HG02981 (cell line): ENCODE measurements at regions not wholly inside any gene's neighbourhood (a gene's known extent, or its start where the extent isn't known, plus 50 kb on each side); places are given as distances from the start of the nearest gene placed in this dataset.
"Not testable (repeated sequence)": the region's sequence is repeated elsewhere in the genome, so short reads cannot be mapped to it uniquely, and the experiment has no call there.

Experiments used
- ATAC-seq: cut with Tn5 transposase; IDR thresholded peaks from one replicate; pipeline ENCODE4 v1.9.1; 2021; ENCODE audit warnings: mild to moderate bottlenecking, moderate library complexity; ENCODE audit not compliant: unreplicated experiment

DNA sequence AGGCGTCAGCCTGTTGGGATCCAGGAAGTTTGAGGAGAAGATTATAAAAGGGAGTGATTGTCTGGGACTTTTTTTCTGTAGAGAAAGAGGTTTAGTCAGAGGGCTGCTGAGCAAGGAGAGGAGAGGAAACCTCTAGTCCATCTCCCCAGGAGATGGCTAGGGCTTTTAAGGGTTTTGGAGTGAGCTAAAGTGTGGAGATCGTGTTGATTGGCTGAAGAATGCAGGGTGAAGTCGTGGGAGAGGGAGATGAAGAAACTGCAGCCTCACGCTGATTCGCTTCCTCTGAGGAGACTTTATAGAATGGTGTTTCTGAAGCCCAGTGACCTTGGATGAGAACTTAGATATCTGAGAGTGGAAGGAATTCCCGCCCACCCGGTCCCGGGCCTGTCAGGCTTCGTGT lies 193.7 kb upstream of the PWP1 start:
- ATAC-seq = no peak

DNA sequence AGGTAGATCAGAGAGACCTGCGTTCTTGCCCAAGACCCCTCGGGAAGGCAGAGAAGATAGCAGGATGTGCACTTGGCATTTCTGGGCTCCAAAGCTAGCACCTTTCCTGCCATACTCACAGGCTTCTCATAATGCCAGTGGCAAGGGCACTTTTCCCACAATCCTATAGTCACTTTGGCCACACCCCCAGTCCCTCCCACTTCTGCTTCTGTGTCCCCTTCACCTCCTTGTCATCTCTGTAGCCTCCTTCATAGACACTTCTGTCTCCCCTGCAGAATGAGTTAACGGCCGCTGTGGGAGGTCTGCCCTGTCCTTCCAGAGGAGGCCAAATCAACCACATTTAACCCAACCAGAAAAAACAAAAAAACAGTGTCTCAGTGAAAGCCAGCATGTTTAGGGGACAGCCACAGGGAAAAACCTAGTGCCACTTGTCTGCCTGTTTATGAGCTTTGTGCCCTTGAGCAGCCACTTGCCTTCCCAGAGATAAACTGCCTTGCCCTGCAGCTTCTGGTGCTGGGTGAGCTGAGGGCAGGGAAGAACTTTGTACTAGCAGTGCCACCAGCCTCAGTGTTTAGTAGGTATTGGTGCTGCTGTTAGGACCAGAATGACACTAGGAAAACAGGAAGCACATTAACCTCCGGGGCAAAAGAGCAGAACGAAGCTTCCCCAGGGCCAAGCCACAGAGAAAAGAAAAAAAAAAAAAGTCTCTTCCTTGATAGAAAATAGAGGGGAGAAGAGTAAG lies 193.0 kb upstream of the PWP1 start:
- ATAC-seq = no peak

DNA sequence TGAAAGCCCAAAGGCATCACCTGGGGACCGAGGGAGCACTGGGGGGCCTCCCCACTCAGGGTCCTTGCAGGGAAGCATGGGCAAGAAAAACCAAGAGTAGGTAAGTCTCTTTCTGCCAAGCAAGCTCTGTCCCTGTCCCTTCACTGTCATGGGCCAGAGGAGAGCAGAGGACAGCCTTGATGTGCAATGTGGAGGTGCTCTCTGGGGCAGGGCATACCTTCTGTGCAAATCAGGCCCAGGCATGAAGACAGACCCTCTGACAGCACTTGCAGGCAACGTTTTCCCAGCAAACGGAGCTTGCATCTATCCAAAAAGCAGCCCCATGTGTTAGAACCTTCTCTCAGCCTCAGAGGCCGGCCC lies 192.5 kb upstream of the PWP1 start:
- no peak for ATAC-seq

DNA sequence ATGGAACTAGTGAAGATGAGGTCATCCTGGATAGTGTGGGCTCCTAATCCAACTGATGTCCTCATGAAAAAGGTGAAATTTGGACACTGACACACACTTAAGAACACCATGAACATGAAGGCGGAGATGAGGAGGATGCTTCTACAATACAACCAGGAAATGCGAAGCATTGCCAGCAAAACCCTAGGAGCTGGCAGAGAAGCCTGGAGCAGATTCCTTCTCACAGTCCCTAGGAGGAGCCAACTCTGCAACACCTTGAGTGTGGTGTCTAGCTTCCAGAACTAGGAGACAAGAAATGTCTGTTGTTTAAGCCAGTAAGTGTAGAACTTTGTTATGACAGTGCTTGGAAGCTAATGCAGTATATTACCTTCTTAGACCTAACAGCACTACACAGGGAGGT lies 191.9 kb upstream of the PWP1 start:
- no peak for ATAC-seq

DNA sequence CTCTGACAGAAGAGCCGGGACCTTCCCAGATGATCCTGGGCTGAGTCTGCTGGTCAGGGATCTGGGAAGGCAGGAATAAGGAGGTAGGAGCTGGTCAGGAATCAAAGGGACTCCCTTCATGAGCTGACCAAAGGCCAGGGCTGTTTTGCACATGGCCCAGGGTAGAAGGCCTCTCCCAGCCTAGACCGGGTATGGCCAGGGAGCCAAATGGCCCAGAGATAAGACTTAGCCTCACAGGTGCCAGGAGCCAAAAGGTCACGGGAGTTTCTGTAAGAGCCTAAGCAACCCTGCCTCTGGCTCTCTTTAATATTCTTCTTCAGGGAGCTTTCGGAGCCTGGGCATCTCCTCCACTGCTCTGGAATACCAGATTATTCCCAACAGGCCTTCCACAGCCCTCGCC lies 191.3 kb upstream of the PWP1 start:
- no peak for ATAC-seq

DNA sequence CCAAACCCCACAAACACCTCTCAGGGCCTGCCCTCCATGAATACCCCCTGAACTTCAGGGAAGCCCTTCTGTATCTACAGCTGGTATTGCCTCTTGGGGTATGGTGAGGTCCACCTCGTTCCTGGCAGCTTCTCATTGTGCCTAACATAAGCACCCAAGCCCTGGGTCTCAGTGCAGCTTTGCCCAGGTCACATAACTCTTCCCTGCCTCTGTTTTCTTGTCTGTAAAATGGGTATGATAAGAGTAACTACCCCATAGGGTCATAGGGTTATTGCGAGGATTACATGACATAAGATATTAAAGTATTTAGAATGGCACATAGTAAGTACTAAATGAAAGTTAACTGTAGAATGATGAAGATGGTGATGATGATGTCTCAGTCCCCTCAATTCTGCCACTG lies 190.0 kb upstream of the PWP1 start:
- no peak for ATAC-seq

DNA sequence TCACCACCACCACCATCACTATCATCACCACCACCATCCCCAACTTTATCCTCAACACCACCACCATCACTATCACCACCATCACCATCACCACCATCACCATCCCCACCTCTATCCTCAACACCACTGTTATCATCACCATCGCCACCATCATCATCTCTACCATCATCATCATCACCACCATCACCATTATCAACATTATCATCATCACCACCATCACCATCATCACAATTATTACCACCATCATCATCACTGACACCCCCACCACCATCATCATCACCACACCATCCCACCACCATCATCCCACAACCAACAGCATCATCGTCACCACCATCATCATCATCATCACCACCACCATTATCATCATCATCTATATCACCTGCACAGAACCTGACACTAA lies 188.4 kb upstream of the PWP1 start:
- no peak for ATAC-seq

DNA sequence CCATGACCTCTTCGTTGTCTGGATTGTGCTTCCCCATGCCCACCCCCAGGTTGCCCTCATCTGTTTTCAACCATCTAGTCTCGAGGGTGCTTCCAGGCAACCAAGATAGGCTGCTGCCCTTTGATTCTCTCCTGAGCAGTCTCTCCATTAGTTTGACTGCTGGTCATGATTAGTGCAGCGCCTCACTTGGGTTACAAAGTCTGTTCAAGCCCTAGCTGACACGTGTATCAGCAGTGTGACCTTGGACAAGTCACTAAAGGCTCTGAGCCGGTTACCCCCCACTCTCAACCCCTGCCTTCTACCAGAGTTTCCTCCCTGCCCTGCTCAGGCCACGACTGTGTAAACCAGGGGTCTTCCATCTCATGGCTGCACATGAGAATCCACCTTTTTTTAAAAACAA lies 185.3 kb upstream of the PWP1 start:
- no peak for ATAC-seq

DNA sequence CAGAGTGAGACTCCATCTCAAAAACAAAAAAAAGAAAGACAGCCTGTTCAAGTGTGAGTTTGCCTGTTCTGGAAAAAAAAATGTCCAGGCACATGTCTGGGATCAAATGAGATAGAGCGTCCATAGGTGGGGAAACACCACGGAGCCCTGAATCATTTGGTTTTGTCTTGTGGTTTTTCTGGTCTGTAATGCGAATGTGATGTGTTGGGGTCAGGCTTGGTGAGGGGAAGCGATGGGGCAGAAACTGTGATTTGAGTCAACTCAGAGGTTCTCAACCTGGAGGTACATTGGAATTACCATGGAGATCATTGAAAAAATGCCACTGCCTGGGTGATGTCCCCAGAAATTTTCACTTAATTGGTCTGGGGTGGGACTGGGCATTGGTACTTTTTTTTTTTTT lies 183.9 kb upstream of the PWP1 start:
- ATAC-seq = no peak

DNA sequence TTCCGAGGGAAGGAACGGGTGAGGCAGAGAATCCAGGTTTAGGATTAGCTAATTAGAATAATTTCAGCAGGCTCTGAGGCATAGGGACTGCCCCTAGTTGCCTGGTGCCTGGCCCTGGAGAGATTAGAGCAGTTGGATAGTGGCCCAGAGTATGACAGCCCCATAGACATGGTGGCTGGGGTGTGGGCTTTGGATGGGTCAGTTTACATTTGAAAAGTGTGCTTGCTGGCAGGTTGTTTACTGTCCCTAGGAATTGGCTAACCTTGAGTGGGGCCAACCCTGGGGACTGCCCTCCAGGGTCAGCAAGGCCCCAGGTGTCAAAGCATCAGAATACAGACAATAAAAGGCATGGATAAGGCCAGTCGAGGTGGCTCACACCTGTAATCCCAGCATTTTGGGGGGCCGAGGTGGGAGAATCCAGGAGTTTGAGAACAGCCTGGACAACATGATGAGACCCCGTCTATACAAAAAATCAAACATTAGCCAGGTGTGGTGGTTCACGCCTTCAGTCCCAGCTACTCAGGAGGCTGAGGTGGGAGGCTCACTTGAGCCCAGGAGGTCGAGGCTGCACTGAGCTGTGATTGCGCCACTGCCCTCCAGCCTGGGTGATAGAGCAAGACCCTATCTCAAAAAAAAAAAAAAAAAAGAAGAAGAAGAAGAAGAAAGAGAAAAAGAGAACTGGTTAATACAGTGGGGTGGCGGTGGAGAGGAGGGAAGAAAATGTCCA lies 182.3 kb upstream of the PWP1 start:
- no peak for ATAC-seq

DNA sequence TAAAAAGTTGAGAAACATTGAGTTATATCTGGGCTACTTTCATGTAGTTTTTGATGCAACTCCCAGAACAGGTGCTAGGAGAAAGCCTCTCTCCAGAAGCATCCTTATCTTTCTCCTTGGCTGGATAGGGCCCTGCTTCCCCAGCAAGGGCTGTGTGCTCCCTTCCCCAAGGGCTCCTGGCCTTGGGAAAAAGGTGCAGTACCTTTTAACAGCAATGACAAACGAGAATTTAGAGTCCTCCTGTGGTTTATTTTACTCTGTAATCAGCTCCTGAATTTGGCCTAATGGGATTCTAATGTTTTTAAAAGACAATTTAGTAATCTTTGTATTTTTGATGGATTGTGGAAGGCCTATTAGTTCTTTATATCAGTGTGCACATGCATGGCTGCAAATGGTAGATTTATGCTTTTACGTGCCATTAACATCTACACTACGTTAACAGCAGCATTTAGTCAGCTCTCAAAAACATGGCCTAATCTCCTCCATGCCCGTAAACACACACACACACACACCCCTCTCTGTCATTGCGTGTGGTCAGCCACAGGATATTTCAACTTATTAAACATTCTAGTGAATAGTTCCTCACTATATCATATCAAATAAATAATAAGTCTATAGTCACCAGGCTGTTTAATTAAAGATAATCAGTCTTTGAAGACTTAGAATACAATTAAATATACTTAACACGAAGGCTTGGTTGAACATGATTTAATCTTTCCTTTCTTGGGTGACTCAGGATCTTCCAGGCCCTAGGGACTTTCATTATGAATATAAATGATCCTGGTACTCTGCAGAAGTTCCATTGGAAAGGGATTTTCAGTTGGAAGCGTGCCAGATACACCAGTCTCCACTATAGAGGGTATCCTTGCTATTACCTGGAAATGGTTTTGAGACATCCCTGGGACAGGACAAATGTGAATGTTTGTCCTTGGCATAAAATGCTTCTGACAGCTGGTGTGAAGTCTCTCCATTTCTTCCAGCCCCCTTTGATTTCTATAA lies 181.4 kb upstream of the PWP1 start:
- no peak for ATAC-seq

DNA sequence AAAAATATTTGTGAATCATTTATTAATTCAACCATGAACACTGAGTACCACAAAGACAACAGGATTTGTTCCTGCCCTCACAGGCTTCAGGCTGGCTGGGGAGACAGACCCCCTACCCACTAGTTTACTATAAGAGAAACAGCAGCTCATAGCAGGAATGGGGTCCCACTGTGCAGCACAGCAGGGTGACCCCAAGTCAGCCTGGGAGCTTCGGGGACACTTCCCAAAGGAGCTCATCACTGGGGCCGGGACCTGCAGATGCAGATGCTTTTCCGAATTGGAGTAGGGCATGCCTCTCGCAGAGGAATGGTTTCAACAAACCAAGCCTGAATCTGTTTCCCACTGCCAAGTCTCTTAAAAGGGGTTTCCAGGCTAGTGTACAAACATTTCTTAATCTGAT lies 176.2 kb upstream of the PWP1 start:
- no peak for ATAC-seq

DNA sequence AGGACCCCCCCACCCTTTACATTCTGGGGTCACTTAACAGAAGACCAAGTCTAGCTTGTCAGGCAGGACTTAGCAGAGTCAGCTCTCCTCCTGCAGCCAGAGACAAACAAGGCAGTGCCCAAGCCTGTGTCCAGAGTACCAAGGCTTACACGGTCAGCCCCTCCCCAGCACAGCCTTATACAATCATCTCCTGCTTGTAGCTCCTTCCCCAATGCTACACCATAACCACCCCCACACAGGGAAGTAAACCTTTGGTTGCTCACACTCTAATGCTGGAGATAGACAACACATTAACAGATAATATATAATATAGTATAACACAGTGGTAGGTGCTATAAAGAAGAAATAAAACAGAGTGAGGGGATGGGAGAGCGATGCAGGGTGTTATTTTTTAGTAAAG lies 175.4 kb upstream of the PWP1 start:
- ATAC-seq = no peak

DNA sequence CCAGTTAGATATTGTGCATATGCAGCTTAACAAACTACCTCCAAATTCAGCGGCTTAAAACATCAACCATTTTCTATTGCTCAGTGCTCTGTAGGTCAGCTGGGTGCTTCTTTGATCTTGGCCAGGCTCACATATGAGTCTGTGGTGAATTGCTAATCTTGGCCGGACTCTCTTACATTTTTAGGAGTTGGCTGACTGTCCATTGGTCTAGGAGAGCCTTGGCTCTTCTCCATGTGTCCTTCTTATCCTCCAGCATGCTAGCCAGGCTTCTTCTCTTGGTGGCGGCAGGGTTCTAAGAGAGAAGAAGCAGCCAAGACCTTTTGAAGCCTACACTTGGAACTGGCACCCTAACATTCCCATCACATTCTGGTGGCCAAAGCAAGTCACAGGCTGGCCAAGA lies 174.3 kb upstream of the PWP1 start:
- ATAC-seq = no peak

DNA sequence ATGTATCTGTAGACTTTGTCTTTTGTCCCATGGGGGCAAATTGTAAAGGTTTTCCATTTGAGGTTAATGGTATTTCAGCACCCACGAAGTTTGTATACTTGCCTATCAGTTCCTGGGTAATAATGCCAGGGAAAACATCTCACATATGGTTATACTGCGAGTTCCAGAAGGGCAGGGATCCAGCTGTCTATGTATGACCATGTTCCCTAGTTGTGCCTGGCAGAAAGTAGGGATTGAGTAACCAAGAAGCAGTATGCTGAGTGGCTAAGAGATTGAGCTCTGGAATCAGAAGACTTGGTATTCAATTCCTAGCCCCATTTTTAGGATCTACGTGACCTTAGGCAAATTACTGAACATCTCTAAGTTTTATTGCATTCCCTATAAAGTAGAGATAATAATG lies 173.2 kb upstream of the PWP1 start:
- no peak for ATAC-seq

DNA sequence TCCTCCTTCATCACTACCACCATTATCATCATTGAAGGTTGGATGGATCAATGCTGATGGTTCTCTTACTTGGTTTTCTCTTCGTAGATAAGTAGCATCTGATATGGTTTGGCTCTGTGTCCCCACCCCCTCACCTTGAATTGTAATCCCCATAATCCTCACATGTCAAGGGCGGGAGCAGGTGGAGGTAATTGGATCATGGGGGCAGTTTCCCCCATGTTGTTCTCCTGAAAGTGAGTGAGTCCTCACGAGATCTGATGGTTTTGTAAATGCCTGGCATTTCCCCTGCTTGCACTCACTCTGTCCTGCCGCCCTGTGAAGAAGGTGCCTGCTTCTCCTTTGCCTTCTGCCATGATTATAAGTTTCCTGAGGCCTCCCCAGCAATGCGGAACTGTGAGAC lies 172.4 kb upstream of the PWP1 start:
- no peak for ATAC-seq

DNA sequence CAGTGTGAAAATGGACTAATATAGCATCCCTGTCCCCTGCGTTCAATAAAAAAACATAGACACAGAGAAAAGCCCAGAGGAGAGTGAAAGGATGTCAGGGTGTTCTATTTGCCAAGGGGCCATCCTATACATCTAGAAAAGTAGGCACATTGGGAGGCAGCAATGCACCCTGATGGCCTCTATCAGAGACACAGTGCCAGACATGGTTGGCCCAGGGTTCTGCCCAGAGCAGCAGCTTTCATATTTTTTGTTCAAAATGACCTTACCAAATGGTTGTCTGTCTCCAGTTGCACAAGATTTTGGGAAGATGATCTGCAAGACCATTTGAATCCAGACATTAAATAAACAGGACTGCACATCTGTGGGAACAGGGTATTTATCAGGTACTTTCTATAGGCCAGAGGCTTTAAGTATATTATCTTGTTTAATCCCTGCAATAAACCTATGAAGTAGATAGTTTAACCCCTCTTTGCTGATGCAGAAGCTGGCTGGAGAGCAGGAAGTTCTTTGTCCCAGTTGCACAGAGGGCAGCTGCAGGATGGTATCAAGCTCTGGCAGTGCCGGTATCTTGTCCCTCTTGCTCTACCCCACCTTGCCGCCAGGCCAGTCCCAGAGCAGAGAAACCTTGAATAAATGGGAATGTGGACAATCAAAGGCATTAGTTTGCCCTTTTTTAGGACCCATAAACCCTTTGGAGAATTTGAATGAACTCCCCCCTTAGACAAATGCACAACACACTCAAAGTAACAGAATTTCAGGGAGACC lies 171.8 kb upstream of the PWP1 start:
- no peak for ATAC-seq

DNA sequence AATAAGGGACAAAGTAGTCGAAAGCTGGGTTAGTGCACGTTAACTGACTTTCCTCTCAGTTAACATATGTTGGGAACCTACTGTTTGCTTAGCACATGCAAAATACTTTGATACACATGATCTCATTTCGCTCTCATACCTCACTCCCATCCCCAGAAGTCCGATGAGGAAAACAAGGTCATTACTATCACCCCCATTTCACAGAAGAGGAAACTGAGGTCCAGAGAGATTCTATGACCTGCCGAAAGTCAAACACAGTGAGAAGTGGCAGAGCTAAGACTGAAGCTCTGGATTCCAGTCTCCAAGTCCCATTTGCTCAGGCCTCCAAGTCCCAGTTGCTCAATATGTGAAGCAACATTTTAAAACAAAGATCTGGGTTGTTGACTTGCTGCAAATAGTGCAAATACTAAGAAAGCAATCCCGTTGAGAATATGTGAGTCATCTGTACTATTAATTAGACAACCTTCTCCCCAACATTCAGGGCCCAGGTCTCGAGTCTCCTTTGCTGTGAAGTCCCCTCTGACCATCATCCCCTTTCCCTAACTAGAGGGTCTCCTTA lies 170.6 kb upstream of the PWP1 start:
- no peak for ATAC-seq

DNA sequence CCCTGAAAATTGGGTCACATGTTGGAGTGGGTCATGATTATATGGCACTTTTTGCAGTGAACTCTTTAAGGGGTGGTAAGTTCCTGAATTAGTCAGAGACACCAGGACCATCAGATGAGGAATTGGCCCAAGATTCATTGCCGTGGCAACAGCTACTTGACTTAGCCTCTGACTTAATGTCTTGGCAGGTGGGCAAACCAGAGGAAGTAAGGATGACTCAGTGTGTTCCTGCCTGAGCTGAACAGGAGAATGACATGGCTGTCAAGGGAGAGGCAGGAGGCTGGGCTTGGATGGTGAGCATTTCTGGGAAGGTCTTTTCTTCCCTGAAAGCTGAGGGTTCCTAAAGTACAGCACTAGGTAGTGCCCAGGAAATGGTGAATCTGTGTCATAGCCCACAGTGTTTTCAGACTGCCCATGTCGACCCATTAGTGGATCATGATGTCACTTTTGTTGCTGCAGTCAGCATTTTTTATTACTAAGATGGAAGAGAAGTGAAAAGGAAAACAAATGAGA lies 170.1 kb upstream of the PWP1 start:
- ATAC-seq = no peak

DNA sequence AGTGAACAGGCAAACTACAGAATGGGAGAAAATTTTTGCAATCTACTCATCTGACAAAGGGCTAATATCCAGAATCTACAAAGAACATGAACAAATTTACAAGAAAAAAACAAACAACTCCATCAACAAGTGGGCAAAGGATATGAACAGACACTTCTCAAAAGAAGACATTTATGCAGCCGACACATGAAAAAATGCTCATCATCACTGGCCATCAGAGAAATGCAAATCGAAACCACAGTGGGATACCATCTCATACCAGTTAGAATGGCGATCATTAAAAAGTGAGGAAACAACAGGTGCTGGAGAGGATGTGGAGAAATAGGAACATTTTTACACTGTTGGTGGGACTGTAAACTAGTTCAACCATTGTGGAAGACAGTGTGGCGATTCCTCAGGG lies 167.8 kb upstream of the PWP1 start:
- not testable (repeated sequence) for ATAC-seq
